GM12878 (cell line): ENCODE measurements at regions not wholly inside any gene's neighbourhood (a gene's known extent, or its start where the extent isn't known, plus 50 kb on each side); places are given as distances from the start of the nearest gene placed in this dataset.

ENCODE experiments used
- BCL3 ChIP-seq: IDR thresholded peaks from 2 replicates; pipeline ENCODE4 v1.6.1; 2011; ENCODE audit warnings: borderline replicate concordance, low read depth, mild to moderate bottlenecking, moderate library complexity, low read length; ENCODE audit not compliant: insufficient read depth, poor library complexity, severe bottlenecking
- CBX5 ChIP-seq: sonication (generic); IDR thresholded peaks from 2 replicates; pipeline ENCODE4 v1.6.1; 2016; ENCODE audit warnings: low read depth, moderate library complexity, mild to moderate bottlenecking, inconsistent platforms
- EZH2 ChIP-seq: IDR thresholded peaks from 2 replicates; pipeline ENCODE4 v1.6.1; 2012; ENCODE audit warnings: low read depth, mild to moderate bottlenecking, control low read depth, inconsistent platforms, low read length, borderline replicate concordance; ENCODE audit not compliant: control insufficient read depth
- KDM1A ChIP-seq: fragments of 200-600 bp; sonication (generic); IDR thresholded peaks from 2 replicates; pipeline ENCODE4 v1.6.1; 2016; ENCODE audit warnings: borderline replicate concordance
- MEF2A ChIP-seq: IDR thresholded peaks from 2 replicates; pipeline ENCODE4 v1.6.1; 2011; ENCODE audit warnings: low read depth, mild to moderate bottlenecking, low read length, moderate library complexity; ENCODE audit not compliant: insufficient read depth
- RB1 ChIP-seq: fragments of 450-650 bp; formaldehyde crosslinking; IDR thresholded peaks from 2 replicates; pipeline ENCODE4 v1.6.1; 2017; ENCODE audit warnings: mild to moderate bottlenecking, borderline replicate concordance
- RELA ChIP-seq: fragments of 450-650 bp; IDR thresholded peaks from 2 replicates; pipeline ENCODE4 v1.8.0; 2014; ENCODE audit warnings: borderline replicate concordance; ENCODE audit not compliant: partially characterized antibody
- SRF ChIP-seq, 2 experiments: IDR thresholded peaks; 2 replicates each; pipeline ENCODE4 v1.6.1; 2011; ENCODE audit warnings: low read depth in 2 of 2, low read length in 2 of 2, mild to moderate bottlenecking in 1 of 2, moderate library complexity in 1 of 2
- USF1 ChIP-seq: IDR thresholded peaks from 2 replicates; pipeline ENCODE4 v1.6.1; 2011; ENCODE audit warnings: borderline replicate concordance, low read depth, mild to moderate bottlenecking, moderate library complexity, mixed read lengths, low read length; ENCODE audit not compliant: insufficient read depth; ENCODE audit errors: extremely low read length
- ZNF24 ChIP-seq: fragments of 450-650 bp; IDR thresholded peaks from 2 replicates; pipeline ENCODE4 v1.6.1; 2017; ENCODE audit warnings: antibody characterized with exemption, mild to moderate bottlenecking
- ZNF622 ChIP-seq: fragments of 450-650 bp; IDR thresholded peaks from 2 replicates; pipeline ENCODE4 v1.6.1; 2017; ENCODE audit warnings: mild to moderate bottlenecking, inconsistent platforms
- TF ChIP-seq, protein P1 (sequence below): IDR thresholded peaks from 2 replicates; pipeline ENCODE4 v1.6.1; 2012; ENCODE audit warnings: improper control_type of control experiment, low read depth, low read length; ENCODE audit not compliant: insufficient replicate concordance
- TF ChIP-seq, protein P2 (sequence below): fragments of 450-650 bp; IDR thresholded peaks from 2 replicates; pipeline ENCODE4 v1.6.1; 2018; ENCODE audit warnings: borderline replicate concordance, mild to moderate bottlenecking; ENCODE audit not compliant: partially characterized antibody
- TF ChIP-seq, protein P3 (sequence below): fragments of 150-350 bp; IDR thresholded peaks from 2 replicates; pipeline ENCODE4 v1.6.1; 2016; ENCODE audit warnings: low read depth, low read length

GRCh38 chr20:17856024-17856564, 112.5 kb downstream of the SNX5 start (continued):
- TF ChIP-seq, protein P1, sequence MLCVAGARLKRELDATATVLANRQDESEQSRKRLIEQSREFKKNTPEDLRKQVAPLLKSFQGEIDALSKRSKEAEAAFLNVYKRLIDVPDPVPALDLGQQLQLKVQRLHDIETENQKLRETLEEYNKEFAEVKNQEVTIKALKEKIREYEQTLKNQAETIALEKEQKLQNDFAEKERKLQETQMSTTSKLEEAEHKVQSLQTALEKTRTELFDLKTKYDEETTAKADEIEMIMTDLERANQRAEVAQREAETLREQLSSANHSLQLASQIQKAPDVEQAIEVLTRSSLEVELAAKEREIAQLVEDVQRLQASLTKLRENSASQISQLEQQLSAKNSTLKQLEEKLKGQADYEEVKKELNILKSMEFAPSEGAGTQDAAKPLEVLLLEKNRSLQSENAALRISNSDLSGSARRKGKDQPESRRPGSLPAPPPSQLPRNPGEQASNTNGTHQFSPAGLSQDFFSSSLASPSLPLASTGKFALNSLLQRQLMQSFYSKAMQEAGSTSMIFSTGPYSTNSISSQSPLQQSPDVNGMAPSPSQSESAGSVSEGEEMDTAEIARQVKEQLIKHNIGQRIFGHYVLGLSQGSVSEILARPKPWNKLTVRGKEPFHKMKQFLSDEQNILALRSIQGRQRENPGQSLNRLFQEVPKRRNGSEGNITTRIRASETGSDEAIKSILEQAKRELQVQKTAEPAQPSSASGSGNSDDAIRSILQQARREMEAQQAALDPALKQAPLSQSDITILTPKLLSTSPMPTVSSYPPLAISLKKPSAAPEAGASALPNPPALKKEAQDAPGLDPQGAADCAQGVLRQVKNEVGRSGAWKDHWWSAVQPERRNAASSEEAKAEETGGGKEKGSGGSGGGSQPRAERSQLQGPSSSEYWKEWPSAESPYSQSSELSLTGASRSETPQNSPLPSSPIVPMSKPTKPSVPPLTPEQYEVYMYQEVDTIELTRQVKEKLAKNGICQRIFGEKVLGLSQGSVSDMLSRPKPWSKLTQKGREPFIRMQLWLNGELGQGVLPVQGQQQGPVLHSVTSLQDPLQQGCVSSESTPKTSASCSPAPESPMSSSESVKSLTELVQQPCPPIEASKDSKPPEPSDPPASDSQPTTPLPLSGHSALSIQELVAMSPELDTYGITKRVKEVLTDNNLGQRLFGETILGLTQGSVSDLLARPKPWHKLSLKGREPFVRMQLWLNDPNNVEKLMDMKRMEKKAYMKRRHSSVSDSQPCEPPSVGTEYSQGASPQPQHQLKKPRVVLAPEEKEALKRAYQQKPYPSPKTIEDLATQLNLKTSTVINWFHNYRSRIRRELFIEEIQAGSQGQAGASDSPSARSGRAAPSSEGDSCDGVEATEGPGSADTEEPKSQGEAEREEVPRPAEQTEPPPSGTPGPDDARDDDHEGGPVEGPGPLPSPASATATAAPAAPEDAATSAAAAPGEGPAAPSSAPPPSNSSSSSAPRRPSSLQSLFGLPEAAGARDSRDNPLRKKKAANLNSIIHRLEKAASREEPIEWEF, result peak; percentile 48
- TF ChIP-seq ZNF622, result no peak
- no peak for TF ChIP-seq USF1
- TF ChIP-seq EZH2, result no peak
- TF ChIP-seq ZNF24, result no peak
- peak; percentile 35; the same call in 1 of the 2 replicates for TF ChIP-seq RB1
- TF ChIP-seq KDM1A, result no peak
- TF ChIP-seq MEF2A, result peak; percentile 53; the same call in 1 of the 2 replicates
- TF ChIP-seq SRF (IDR thresholded peaks at IDR 0.05; ENCODE audit: low read depth in 2 of 2, low read length in 2 of 2), result 0 out of 4 replicates have a peak, but pooled peaks of 1 of the 2 experiments have one; percentile 37
- TF ChIP-seq CBX5, result peak; percentile 77; the same call in 1 of the 2 replicates
- TF ChIP-seq BCL3, result peak; percentile 85
- TF ChIP-seq, protein P2, sequence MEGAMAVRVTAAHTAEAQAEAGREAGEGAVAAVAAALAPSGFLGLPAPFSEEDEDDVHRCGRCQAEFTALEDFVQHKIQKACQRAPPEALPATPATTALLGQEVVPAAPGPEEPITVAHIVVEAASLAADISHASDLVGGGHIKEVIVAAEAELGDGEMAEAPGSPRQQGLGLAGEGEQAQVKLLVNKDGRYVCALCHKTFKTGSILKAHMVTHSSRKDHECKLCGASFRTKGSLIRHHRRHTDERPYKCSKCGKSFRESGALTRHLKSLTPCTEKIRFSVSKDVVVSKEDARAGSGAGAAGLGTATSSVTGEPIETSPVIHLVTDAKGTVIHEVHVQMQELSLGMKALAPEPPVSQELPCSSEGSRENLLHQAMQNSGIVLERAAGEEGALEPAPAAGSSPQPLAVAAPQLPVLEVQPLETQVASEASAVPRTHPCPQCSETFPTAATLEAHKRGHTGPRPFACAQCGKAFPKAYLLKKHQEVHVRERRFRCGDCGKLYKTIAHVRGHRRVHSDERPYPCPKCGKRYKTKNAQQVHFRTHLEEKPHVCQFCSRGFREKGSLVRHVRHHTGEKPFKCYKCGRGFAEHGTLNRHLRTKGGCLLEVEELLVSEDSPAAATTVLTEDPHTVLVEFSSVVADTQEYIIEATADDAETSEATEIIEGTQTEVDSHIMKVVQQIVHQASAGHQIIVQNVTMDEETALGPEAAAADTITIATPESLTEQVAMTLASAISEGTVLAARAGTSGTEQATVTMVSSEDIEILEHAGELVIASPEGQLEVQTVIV, result no peak
- TF ChIP-seq, protein P3, sequence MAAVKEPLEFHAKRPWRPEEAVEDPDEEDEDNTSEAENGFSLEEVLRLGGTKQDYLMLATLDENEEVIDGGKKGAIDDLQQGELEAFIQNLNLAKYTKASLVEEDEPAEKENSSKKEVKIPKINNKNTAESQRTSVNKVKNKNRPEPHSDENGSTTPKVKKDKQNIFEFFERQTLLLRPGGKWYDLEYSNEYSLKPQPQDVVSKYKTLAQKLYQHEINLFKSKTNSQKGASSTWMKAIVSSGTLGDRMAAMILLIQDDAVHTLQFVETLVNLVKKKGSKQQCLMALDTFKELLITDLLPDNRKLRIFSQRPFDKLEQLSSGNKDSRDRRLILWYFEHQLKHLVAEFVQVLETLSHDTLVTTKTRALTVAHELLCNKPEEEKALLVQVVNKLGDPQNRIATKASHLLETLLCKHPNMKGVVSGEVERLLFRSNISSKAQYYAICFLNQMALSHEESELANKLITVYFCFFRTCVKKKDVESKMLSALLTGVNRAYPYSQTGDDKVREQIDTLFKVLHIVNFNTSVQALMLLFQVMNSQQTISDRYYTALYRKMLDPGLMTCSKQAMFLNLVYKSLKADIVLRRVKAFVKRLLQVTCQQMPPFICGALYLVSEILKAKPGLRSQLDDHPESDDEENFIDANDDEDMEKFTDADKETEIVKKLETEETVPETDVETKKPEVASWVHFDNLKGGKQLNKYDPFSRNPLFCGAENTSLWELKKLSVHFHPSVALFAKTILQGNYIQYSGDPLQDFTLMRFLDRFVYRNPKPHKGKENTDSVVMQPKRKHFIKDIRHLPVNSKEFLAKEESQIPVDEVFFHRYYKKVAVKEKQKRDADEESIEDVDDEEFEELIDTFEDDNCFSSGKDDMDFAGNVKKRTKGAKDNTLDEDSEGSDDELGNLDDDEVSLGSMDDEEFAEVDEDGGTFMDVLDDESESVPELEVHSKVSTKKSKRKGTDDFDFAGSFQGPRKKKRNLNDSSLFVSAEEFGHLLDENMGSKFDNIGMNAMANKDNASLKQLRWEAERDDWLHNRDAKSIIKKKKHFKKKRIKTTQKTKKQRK, result no peak
- TF ChIP-seq RELA, result peak; percentile 84
